ENCODE measurements at regions not wholly inside any gene's neighbourhood (a gene's known extent, or its start where the extent isn't known, plus 50 kb on each side); places are given as distances from the start of the nearest gene placed in this dataset.
"Not testable (repeated sequence)": the region's sequence is repeated elsewhere in the genome, so short reads cannot be mapped to it uniquely, and the experiment has no call there.

- peaks cover 4 to 6% (median 6%) of the 10 kb centered on the region in 3 donors for H3K4me1 Mint-ChIP-seq
- no peak for ATAC-seq (replicated peaks in 1 of 4)
- WGBS (ENCODE audit: insufficient coverage): no CpG with 5 or more reads among the region's 1 CpG
- no peaks in the 10 kb centered on the region for H3K9me3 Mint-ChIP-seq
- no peak overlapping the region for H3K27ac Mint-ChIP-seq
- peaks cover 0 to 8% of the 10 kb centered on the region in 2 donors for H3K27me3 Mint-ChIP-seq
- DNase-seq: no peak
- no peak overlapping the region for H3K27ac ChIP-seq (ENCODE audit: low read length)
- no peak overlapping the region for H3K4me3 Mint-ChIP-seq
- H3K36me3 ChIP-seq (ENCODE audit: control insufficient read depth in 2 of 2, extremely low read depth in 1 of 2, insufficient read depth in 1 of 2, low read length in 1 of 2): no peaks in the 10 kb centered on the region
- no peaks in the 10 kb centered on the region for H3K9me3 ChIP-seq
- peaks cover 0 to 3% of the 10 kb centered on the region in 2 experiments for H3K27me3 ChIP-seq (replicated peaks in 1 of 2; ENCODE audit: control insufficient read depth in 2 of 2, extremely low read depth in 1 of 2, insufficient read depth in 2 of 2, low read length in 1 of 2)
- ChIA-PET CTCF (no interaction called here), POLR2A (no interaction called here)
- no peak overlapping the region for H3K4me3 ChIP-seq (ENCODE audit: control insufficient read depth in 1 of 2, extremely low read depth in 1 of 2, low read length in 1 of 2)
- no peaks in the 10 kb centered on the region for H3K36me3 Mint-ChIP-seq
- H3K4me1 ChIP-seq (ENCODE audit: control insufficient read depth in 1 of 2, extremely low read depth in 1 of 2, insufficient read depth in 2 of 2, low read length in 2 of 2): peaks cover 2 to 3% of the 10 kb centered on the region in 2 experiments
Measured at GRCh38 chr9:99663297-99663696, 158.4 kb upstream of the NR4A3 start.

DNA sequence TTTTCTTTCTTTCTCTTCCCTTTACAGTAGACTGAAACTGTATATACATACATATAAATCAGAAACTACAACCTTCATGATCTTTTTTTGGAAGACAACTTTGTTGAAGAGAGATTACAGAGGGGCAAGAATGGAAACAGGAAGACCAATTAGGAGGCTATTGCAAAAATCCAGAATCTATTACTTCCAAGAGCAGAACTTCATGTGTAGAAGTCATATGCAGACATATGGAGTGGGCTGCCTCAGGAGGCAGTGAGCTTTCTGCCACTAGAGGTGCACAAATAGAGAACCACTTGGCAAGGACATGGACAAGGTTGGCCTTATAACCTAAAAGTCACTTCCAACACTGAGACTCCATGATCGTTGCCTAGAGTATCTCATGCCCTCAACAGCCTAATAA is 157.8 kb upstream of the NR4A3 start:
- H3K4me1 Mint-ChIP-seq: peaks cover 4 to 6% (median 6%) of the 10 kb centered on the region in 3 donors
- H3K4me3 ChIP-seq (ENCODE audit: control insufficient read depth in 1 of 2, extremely low read depth in 1 of 2, low read length in 1 of 2): no peak overlapping the region
- no peak overlapping the region for H3K4me3 Mint-ChIP-seq
- no peaks in the 10 kb centered on the region for H3K36me3 Mint-ChIP-seq
- no peaks in the 10 kb centered on the region for H3K9me3 ChIP-seq
- no peaks in the 10 kb centered on the region for H3K9me3 Mint-ChIP-seq
- ATAC-seq (replicated peaks in 1 of 4): no peak
- DNase-seq: no peak
- no peaks in the 10 kb centered on the region for H3K36me3 ChIP-seq (ENCODE audit: control insufficient read depth in 2 of 2, extremely low read depth in 1 of 2, insufficient read depth in 1 of 2, low read length in 1 of 2)
- WGBS (ENCODE audit: insufficient coverage): no CpG with 5 or more reads among the region's 1 CpG
- ChIA-PET CTCF (no interaction called here), POLR2A (no interaction called here)
- H3K27me3 Mint-ChIP-seq: peaks cover 0 to 8% of the 10 kb centered on the region in 2 donors
- H3K27me3 ChIP-seq (replicated peaks in 1 of 2; ENCODE audit: control insufficient read depth in 2 of 2, extremely low read depth in 1 of 2, insufficient read depth in 2 of 2, low read length in 1 of 2): peaks cover 0 to 3% of the 10 kb centered on the region in 2 experiments
- H3K27ac Mint-ChIP-seq: no peak overlapping the region
- H3K4me1 ChIP-seq (ENCODE audit: control insufficient read depth in 1 of 2, extremely low read depth in 1 of 2, insufficient read depth in 2 of 2, low read length in 2 of 2): peaks cover 2 to 3% of the 10 kb centered on the region in 2 experiments
- H3K27ac ChIP-seq (ENCODE audit: low read length): no peak overlapping the region

GRCh38 chr9:99666571-99666970 is 155.1 kb upstream of the NR4A3 start:
- Mint-ChIP-seq H3K9me3 (no peaks in the 10 kb centered on the region), H3K27ac (no peak overlapping the region), H3K4me3 (no peak overlapping the region), H3K27me3 (peaks cover 3 to 9% of the 10 kb centered on the region in 2 donors), H3K36me3 (no peaks in the 10 kb centered on the region), H3K4me1 (peaks cover 4 to 6% (median 5%) of the 10 kb centered on the region in 3 donors)
- Histone ChIP-seq H3K27ac (ENCODE audit: low read length) (no peak overlapping the region), H3K27me3 (replicated peaks in 1 of 2; ENCODE audit: control insufficient read depth in 2 of 2, extremely low read depth in 1 of 2, insufficient read depth in 2 of 2, low read length in 1 of 2) (no peaks in the 10 kb centered on the region), H3K4me1 (ENCODE audit: control insufficient read depth in 1 of 2, extremely low read depth in 1 of 2, insufficient read depth in 2 of 2, low read length in 2 of 2) (peaks cover 2 to 3% of the 10 kb centered on the region in 2 experiments), H3K9me3 (no peaks in the 10 kb centered on the region), H3K36me3 (ENCODE audit: control insufficient read depth in 2 of 2, extremely low read depth in 1 of 2, insufficient read depth in 1 of 2, low read length in 1 of 2) (no peaks in the 10 kb centered on the region), H3K4me3 (ENCODE audit: control insufficient read depth in 1 of 2, extremely low read depth in 1 of 2, low read length in 1 of 2) (no peak overlapping the region)
- ChIA-PET POLR2A (no interaction called here), CTCF (no interaction called here)
- no peak for ATAC-seq (replicated peaks in 1 of 4)
- peak in 1 of 35 experiments; percentile 10 for DNase-seq

GRCh38 chr9:99670886-99671285 is 150.8 kb upstream of the NR4A3 start:
- CTCF ChIA-PET; H3K4me1 ChIP-seq (ENCODE audit: control insufficient read depth in 1 of 2, extremely low read depth in 1 of 2, insufficient read depth in 2 of 2, low read length in 2 of 2); POLR2A ChIA-PET; DNase-seq; ATAC-seq (replicated peaks in 1 of 4); H3K9me3 Mint-ChIP-seq; H3K27me3 ChIP-seq (replicated peaks in 1 of 2; ENCODE audit: control insufficient read depth in 2 of 2, extremely low read depth in 1 of 2, insufficient read depth in 2 of 2, low read length in 1 of 2); H3K4me3 Mint-ChIP-seq; H3K36me3 Mint-ChIP-seq; H3K27me3 Mint-ChIP-seq; H3K27ac ChIP-seq (ENCODE audit: low read length); H3K36me3 ChIP-seq (ENCODE audit: control insufficient read depth in 2 of 2, extremely low read depth in 1 of 2, insufficient read depth in 1 of 2, low read length in 1 of 2); H3K4me3 ChIP-seq (ENCODE audit: control insufficient read depth in 1 of 2, extremely low read depth in 1 of 2, low read length in 1 of 2); H3K9me3 ChIP-seq; H3K4me1 Mint-ChIP-seq; H3K27ac Mint-ChIP-seq: not testable (repeated sequence)
- 74% methylated on average over 7 of the region's 7 CpGs for WGBS (ENCODE audit: insufficient coverage)

GRCh38 chr9:99677281-99677680 is 144.4 kb upstream of the NR4A3 start:
- H3K9me3 ChIP-seq: no peaks in the 10 kb centered on the region
- H3K4me3 ChIP-seq (ENCODE audit: control insufficient read depth in 1 of 2, extremely low read depth in 1 of 2, low read length in 1 of 2): no peak overlapping the region
- CTCF ChIA-PET: interaction anchor here in 1 of 2 donors (0.8 kb wide), 1 partner anchor 404 kb away, joined by 3 read pairs; no protein-coding TSS in a partner anchor
- H3K27ac Mint-ChIP-seq: no peak overlapping the region
- no peaks in the 10 kb centered on the region for H3K4me1 ChIP-seq (ENCODE audit: control insufficient read depth in 1 of 2, extremely low read depth in 1 of 2, insufficient read depth in 2 of 2, low read length in 2 of 2)
- no peaks in the 10 kb centered on the region for H3K4me1 Mint-ChIP-seq
- H3K36me3 Mint-ChIP-seq: peaks cover 2% of the 10 kb centered on the region
- ATAC-seq (replicated peaks in 1 of 4) (no peak), DNase-seq (no peak)
- no peak overlapping the region for H3K27ac ChIP-seq (ENCODE audit: low read length)
- WGBS (ENCODE audit: insufficient coverage): no CpG with 5 or more reads among the region's 1 CpG
- H3K27me3 ChIP-seq (replicated peaks in 1 of 2; ENCODE audit: control insufficient read depth in 2 of 2, extremely low read depth in 1 of 2, insufficient read depth in 2 of 2, low read length in 1 of 2): no peaks in the 10 kb centered on the region
- no peaks in the 10 kb centered on the region for H3K36me3 ChIP-seq (ENCODE audit: control insufficient read depth in 2 of 2, extremely low read depth in 1 of 2, insufficient read depth in 1 of 2, low read length in 1 of 2)
- H3K9me3 Mint-ChIP-seq: peaks cover 8 to 14% (median 12%) of the 10 kb centered on the region in 3 donors
- POLR2A ChIA-PET: no interaction called here
- H3K27me3 Mint-ChIP-seq: peaks cover 4 to 8% of the 10 kb centered on the region in 2 donors
- H3K4me3 Mint-ChIP-seq: no peak overlapping the region

DNA sequence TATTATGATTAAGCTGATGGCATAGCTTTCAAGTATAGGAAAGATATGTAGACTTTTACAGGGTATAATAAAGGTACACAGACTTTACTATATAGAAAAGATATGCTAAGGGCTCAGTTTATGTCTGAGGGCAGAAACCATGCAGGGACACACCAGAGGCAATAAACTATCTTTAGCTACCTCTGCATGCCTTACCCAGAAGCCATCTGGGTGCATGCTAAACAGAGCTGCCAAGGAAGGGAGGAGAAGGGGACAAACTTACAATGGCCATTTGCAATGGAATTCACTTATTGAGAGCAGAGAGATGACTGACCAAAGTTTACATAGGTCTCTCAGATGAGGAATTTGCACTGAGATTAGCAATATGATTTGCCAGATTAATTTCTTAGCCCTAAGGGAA is 143.1 kb upstream of the NR4A3 start:
- Mint-ChIP-seq H3K27ac (no peak overlapping the region), H3K4me3 (no peak overlapping the region), H3K4me1 (no peaks in the 10 kb centered on the region), H3K9me3 (peaks cover 12 to 21% (median 16%) of the 10 kb centered on the region in 3 donors), H3K36me3 (peaks cover 5% of the 10 kb centered on the region), H3K27me3 (peaks cover 4 to 10% of the 10 kb centered on the region in 2 donors)
- no peaks in the 10 kb centered on the region for H3K4me1 ChIP-seq (ENCODE audit: control insufficient read depth in 1 of 2, extremely low read depth in 1 of 2, insufficient read depth in 2 of 2, low read length in 2 of 2)
- H3K9me3 ChIP-seq: no peaks in the 10 kb centered on the region
- ATAC-seq (replicated peaks in 1 of 4) (no peak), DNase-seq (no peak)
- no peak overlapping the region for H3K27ac ChIP-seq (ENCODE audit: low read length)
- POLR2A ChIA-PET: interaction anchor here in 1 of 2 donors (0.6 kb wide), 1 partner anchor 472 kb away, joined by 3 read pairs; no protein-coding TSS in a partner anchor
- H3K4me3 ChIP-seq (ENCODE audit: control insufficient read depth in 1 of 2, extremely low read depth in 1 of 2, low read length in 1 of 2): no peak overlapping the region
- H3K36me3 ChIP-seq (ENCODE audit: control insufficient read depth in 2 of 2, extremely low read depth in 1 of 2, insufficient read depth in 1 of 2, low read length in 1 of 2): no peaks in the 10 kb centered on the region
- CTCF ChIA-PET: no interaction called here
- H3K27me3 ChIP-seq (replicated peaks in 1 of 2; ENCODE audit: control insufficient read depth in 2 of 2, extremely low read depth in 1 of 2, insufficient read depth in 2 of 2, low read length in 1 of 2): no peaks in the 10 kb centered on the region

DNA sequence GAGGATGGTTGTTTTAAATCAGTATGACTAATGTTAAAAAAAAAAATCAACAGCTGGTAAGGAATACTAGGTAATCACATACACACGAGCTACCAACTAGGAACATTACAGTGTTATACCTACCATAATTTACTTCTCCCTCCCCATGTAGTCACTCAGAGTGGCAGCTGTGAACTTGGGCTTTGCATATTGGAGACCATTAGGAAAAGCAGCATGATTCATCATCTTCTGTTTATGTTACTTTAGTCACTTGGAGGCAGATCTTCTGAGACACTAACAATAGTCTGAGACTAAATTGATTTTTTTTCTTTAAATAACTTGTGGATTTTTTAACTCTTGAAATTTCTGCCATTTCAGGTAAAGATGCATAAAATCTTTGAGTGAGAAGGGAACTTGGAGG is 141.5 kb upstream of the NR4A3 start:
- ChIA-PET CTCF (no interaction called here), POLR2A (no interaction called here)
- peaks cover 5% of the 10 kb centered on the region for H3K36me3 Mint-ChIP-seq
- H3K4me1 Mint-ChIP-seq: no peaks in the 10 kb centered on the region
- no peak for ATAC-seq (replicated peaks in 1 of 4)
- H3K4me3 Mint-ChIP-seq: no peak overlapping the region
- Histone ChIP-seq H3K4me3 (ENCODE audit: control insufficient read depth in 1 of 2, extremely low read depth in 1 of 2, low read length in 1 of 2) (no peak overlapping the region), H3K9me3 (no peaks in the 10 kb centered on the region), H3K27ac (ENCODE audit: low read length) (no peak overlapping the region), H3K36me3 (ENCODE audit: control insufficient read depth in 2 of 2, extremely low read depth in 1 of 2, insufficient read depth in 1 of 2, low read length in 1 of 2) (no peaks in the 10 kb centered on the region), H3K27me3 (replicated peaks in 1 of 2; ENCODE audit: control insufficient read depth in 2 of 2, extremely low read depth in 1 of 2, insufficient read depth in 2 of 2, low read length in 1 of 2) (no peaks in the 10 kb centered on the region), H3K4me1 (ENCODE audit: control insufficient read depth in 1 of 2, extremely low read depth in 1 of 2, insufficient read depth in 2 of 2, low read length in 2 of 2) (no peaks in the 10 kb centered on the region)
- peaks cover 12 to 18% (median 16%) of the 10 kb centered on the region in 3 donors for H3K9me3 Mint-ChIP-seq
- WGBS (ENCODE audit: insufficient coverage): no CpG with 5 or more reads among the region's 1 CpG
- peaks cover 4 to 13% of the 10 kb centered on the region in 2 donors for H3K27me3 Mint-ChIP-seq
- H3K27ac Mint-ChIP-seq: no peak overlapping the region
- no peak for DNase-seq
